CD4-positive, alpha-beta memory T cell (primary cell): ENCODE measurements at regions not wholly inside any gene's neighbourhood (a gene's known extent, or its start where the extent isn't known, plus 50 kb on each side); places are given as distances from the start of the nearest gene placed in this dataset.

Experiments used
- CTCF ChIA-PET: fragments of 350-600 bp; sonication (Branson Sonifier 250); formaldehyde crosslinking; loops from one replicate; lab custom pipeline; 2021; ENCODE audit warnings: inconsistent platforms; ENCODE audit not compliant: partially characterized antibody; lab: Charles Lee
- POLR2A ChIA-PET: fragments of 350-600 bp; sonication (Branson Sonifier 250); formaldehyde crosslinking; loops from one replicate; lab custom pipeline; 2021; ENCODE audit not compliant: partially characterized antibody; lab: Charles Lee
- DNase-seq, 5 donors: peaks; one replicate each; pipeline versions ENCODE4 v3.0.0 to v3.0.0-alpha.2; 2020 to 2022; ENCODE audit warnings: mixed read lengths in 1 of 5
- H3K27ac ChIP-seq: one replicate; pipeline ENCODE4 v1.7.0; 2013; ENCODE audit warnings: low read depth, low read length
- H3K27me3 ChIP-seq: 2 replicates; pipeline ENCODE4 v1.7.0; 2013; ENCODE audit warnings: mild to moderate bottlenecking, low read length, moderate library complexity; ENCODE audit not compliant: insufficient read depth
- H3K36me3 ChIP-seq: 2 replicates; pipeline ENCODE4 v1.7.0; 2013; ENCODE audit warnings: mild to moderate bottlenecking, low read length, moderate library complexity; ENCODE audit not compliant: insufficient read depth
- H3K4me1 ChIP-seq: 2 replicates; pipeline ENCODE4 v1.7.0; 2013; ENCODE audit warnings: mild to moderate bottlenecking, low read length, moderate library complexity; ENCODE audit not compliant: insufficient read depth
- H3K4me3 ChIP-seq, 2 donors: one replicate each; pipeline ENCODE4 v1.7.0; 2013; ENCODE audit warnings: low read length in 2 of 2, mild to moderate bottlenecking in 1 of 2
- H3K9me3 ChIP-seq, 2 donors: one replicate each; pipeline ENCODE4 v1.7.0; 2013; ENCODE audit warnings: low read length in 2 of 2, control low read depth in 1 of 2; ENCODE audit not compliant: control insufficient read depth in 1 of 2
- H3K27ac Mint-ChIP-seq, 7 donors: one replicate each; pipeline ENCODE4 v1.8.0; 2020 to 2021; ENCODE audit warnings: mixed read lengths in 7 of 7, mild to moderate bottlenecking in 6 of 7, inconsistent platforms in 3 of 7, moderate library complexity in 3 of 7
- H3K27me3 Mint-ChIP-seq, 2 donors: one replicate each; pipeline ENCODE4 v1.8.0; 2020 to 2021; ENCODE audit warnings: mixed read lengths in 2 of 2
- H3K36me3 Mint-ChIP-seq, 2 donors: one replicate each; pipeline ENCODE4 v1.8.0; 2020 to 2021; ENCODE audit warnings: mixed read lengths in 2 of 2, inconsistent platforms in 1 of 2, mild to moderate bottlenecking in 1 of 2
- H3K4me1 Mint-ChIP-seq, 4 donors: one replicate each; pipeline ENCODE4 v1.8.0; 2020 to 2021; ENCODE audit warnings: mixed read lengths in 4 of 4, mild to moderate bottlenecking in 1 of 4
- H3K4me3 Mint-ChIP-seq, 8 donors: one replicate each; pipeline ENCODE4 v1.8.0; 2020 to 2021; ENCODE audit warnings: mixed read lengths in 8 of 8, mild to moderate bottlenecking in 7 of 8, moderate library complexity in 6 of 8, inconsistent platforms in 3 of 8
- H3K9me3 Mint-ChIP-seq, 8 donors: one replicate each; pipeline ENCODE4 v1.8.0; 2020 to 2021; ENCODE audit warnings: mixed read lengths in 8 of 8, mild to moderate bottlenecking in 5 of 8, inconsistent platforms in 3 of 8, moderate library complexity in 1 of 8
- intact Hi-C: fragments of 100-400 bp; cut with micrococcal nuclease; formaldehyde crosslinking; loops from one replicate; pipeline ENCODE4 v1.15.1; 2023

DNA sequence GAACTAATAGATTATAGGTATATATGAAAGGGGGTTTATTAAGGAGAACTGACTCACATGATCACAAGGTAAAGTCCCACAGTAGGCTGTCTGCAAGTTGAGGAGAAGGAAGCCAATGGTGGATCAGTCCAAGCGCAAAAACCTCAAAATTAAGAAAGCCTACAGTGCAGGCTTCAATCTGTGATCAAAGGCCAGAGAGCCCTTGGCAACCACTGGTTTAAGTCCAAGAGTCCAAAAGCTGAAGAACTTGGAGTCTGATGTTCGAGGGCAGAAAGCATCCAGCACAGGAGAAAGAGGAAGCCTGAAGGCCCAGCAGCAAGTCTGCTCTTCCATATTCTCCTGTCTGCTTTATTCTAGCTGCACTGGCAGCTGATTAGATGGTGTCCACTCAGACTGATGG is 721.3 kb upstream of the PCDH9 start:
- Histone ChIP-seq H3K36me3 (no peaks in the 10 kb centered on the region), H3K27me3 (no peaks in the 10 kb centered on the region), H3K27ac (no peak overlapping the region), H3K4me3 (no peak overlapping the region), H3K9me3 (no peaks in the 10 kb centered on the region), H3K4me1 (no peaks in the 10 kb centered on the region)
- H3K4me3 Mint-ChIP-seq, result no peak overlapping the region
- ChIA-PET POLR2A (no interaction called here), CTCF (no interaction called here)
- H3K36me3 Mint-ChIP-seq, result no peaks in the 10 kb centered on the region
- DNase-seq, result no peak
- no peak overlapping the region for H3K27ac Mint-ChIP-seq
- intact Hi-C loops, result no loop called here
- H3K9me3 Mint-ChIP-seq, result peaks cover 0 to 15% (median 4%) of the 10 kb centered on the region in 8 donors
- H3K4me1 Mint-ChIP-seq, result no peaks in the 10 kb centered on the region
- no peaks in the 10 kb centered on the region for H3K27me3 Mint-ChIP-seq

DNA sequence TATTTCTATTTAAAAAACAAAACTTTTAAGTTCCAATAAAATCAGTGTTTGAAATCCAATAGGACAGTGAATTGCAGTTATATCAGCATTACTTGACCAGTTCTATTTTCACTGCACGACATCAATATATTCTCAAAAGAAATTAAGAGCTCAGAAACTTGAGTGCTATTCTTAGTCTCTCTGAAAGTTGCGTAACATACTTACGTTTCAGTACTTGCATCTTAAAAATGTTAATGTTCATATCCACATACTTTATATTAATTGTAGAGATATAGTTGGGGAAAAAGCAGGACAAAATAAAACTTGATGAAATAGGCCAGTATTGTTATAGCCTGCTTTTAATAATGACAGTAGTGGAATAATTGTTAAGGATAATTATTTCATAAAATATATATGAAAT is 720.5 kb upstream of the PCDH9 start:
- Histone ChIP-seq H3K27me3 (no peaks in the 10 kb centered on the region), H3K4me3 (no peak overlapping the region), H3K9me3 (no peaks in the 10 kb centered on the region), H3K27ac (no peak overlapping the region), H3K36me3 (no peaks in the 10 kb centered on the region), H3K4me1 (no peaks in the 10 kb centered on the region)
- Mint-ChIP-seq H3K4me3 (no peak overlapping the region), H3K27me3 (no peaks in the 10 kb centered on the region), H3K27ac (no peak overlapping the region), H3K36me3 (no peaks in the 10 kb centered on the region), H3K9me3 (peaks cover 0 to 15% (median 3%) of the 10 kb centered on the region in 8 donors), H3K4me1 (no peaks in the 10 kb centered on the region)
- CTCF ChIA-PET, result no interaction called here
- intact Hi-C loops, result no loop called here
- DNase-seq, result no peak
- POLR2A ChIA-PET, result no interaction called here

DNA sequence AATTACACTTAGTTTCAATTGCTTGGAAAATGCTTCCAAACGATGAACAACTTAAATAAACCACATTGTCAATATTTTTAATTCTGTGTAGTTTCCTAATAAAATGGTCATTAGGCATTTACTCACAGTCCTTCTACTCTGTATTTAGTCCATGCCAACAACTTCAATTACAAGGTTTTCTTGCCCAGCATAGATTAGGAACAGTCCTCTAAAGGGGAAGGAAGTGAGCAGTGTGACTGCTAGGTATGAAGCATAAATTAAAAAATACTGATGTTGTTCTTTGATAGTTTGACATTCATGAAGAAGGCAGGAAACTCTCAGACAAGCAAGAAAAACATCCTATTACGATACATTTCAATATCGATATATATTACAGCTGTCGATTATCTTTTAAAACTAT is 716.0 kb upstream of the PCDH9 start:
- H3K27me3 ChIP-seq, result no peaks in the 10 kb centered on the region
- H3K36me3 ChIP-seq, result no peaks in the 10 kb centered on the region
- Mint-ChIP-seq H3K4me3 (no peak overlapping the region), H3K27ac (no peak overlapping the region), H3K36me3 (no peaks in the 10 kb centered on the region), H3K4me1 (no peaks in the 10 kb centered on the region), H3K27me3 (no peaks in the 10 kb centered on the region), H3K9me3 (peaks cover 0 to 18% (median 5%) of the 10 kb centered on the region in 8 donors)
- no peak overlapping the region for H3K27ac ChIP-seq
- ChIA-PET POLR2A (no interaction called here), CTCF (no interaction called here)
- H3K4me3 ChIP-seq, result no peak overlapping the region
- H3K4me1 ChIP-seq, result no peaks in the 10 kb centered on the region
- no peak for DNase-seq
- no peaks in the 10 kb centered on the region for H3K9me3 ChIP-seq
- intact Hi-C loops, result no loop called here

DNA sequence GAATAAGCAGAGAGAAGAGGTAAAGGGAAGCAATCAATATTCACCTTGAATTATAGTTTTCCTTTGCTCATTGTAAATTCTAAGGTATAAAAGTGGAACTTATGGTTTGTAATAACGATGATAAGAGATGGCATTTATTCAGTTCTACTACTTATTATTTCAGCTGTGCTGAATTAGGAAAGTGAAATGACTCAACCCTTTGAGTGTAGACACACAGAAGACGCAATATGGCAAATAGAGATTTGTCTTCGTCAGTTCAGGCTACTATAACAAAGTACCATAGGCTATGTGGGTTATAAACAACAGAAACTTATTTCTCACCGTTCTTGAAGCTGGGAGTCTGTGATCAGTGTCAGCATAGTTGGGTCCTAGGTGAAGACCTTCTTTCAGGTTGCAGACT is 713.0 kb upstream of the PCDH9 start:
- Histone ChIP-seq H3K27ac (no peak overlapping the region), H3K4me3 (no peak overlapping the region), H3K9me3 (no peaks in the 10 kb centered on the region), H3K27me3 (no peaks in the 10 kb centered on the region), H3K4me1 (no peaks in the 10 kb centered on the region), H3K36me3 (no peaks in the 10 kb centered on the region)
- POLR2A ChIA-PET, result no interaction called here
- CTCF ChIA-PET, result no interaction called here
- intact Hi-C loops, result no loop called here
- no peaks in the 10 kb centered on the region for H3K4me1 Mint-ChIP-seq
- no peak overlapping the region for H3K4me3 Mint-ChIP-seq
- no peaks in the 10 kb centered on the region for H3K36me3 Mint-ChIP-seq
- H3K27me3 Mint-ChIP-seq, result no peaks in the 10 kb centered on the region
- peaks cover 0 to 21% (median 5%) of the 10 kb centered on the region in 8 donors for H3K9me3 Mint-ChIP-seq
- H3K27ac Mint-ChIP-seq, result no peak overlapping the region
- no peak for DNase-seq

DNA sequence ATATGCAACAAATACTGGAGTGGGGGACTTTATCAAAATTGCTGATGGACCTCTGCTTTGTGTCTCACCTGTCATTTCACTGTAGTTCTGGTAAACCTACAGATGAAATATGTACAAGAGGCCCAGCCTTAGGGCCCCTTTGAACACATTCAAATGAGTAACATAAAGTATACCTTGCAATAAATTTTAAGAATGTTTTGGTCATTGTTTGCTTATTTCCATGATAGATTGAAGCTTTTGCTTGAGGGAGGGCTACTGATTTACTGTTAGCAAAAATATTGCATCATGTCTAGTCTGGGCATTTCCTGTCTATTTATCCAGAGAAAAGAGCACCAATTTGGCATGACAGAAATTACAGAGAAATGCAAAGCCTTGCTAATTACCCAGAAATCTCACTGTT is 705.5 kb upstream of the PCDH9 start:
- no peak overlapping the region for H3K4me3 Mint-ChIP-seq

DNA sequence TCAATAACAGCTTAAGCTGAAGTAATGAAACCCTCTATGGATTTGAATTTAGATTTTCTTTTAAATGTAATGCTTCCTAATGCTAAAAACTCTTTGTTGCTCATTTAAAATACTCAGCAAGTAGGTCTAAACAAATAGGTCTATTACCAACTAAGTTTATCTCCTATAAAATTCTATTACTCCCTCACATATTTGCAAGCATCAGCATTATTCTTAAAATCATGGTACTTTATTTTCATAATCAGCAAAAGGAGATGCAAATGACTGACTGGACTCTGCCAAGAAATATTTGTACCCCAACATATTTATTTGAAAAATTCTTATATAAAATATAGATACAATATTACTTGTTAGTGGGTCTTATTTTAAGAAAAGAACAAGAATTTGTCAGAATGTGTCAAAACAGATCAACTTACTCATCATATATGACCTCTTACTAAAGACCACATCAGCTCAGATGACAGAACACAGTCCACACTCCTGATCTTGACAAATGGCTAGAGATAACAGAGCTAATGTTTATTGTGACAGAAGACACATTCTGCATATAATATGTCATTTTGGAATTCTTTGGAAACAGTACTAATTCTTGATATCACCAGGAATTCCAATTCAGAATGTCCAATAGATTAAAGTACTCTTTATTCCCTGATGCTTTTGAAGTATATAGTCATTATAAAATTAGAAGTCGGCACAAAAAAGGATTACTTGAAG is 704.6 kb upstream of the PCDH9 start:
- Mint-ChIP-seq H3K27me3 (no peaks in the 10 kb centered on the region), H3K4me3 (no peak overlapping the region), H3K36me3 (no peaks in the 10 kb centered on the region), H3K9me3 (peaks cover 0 to 18% (median 4%) of the 10 kb centered on the region in 8 donors), H3K4me1 (no peaks in the 10 kb centered on the region), H3K27ac (no peak overlapping the region)
- Histone ChIP-seq H3K4me3 (no peak overlapping the region), H3K27me3 (no peaks in the 10 kb centered on the region), H3K4me1 (no peaks in the 10 kb centered on the region), H3K36me3 (no peaks in the 10 kb centered on the region), H3K27ac (no peak overlapping the region), H3K9me3 (no peaks in the 10 kb centered on the region)
- DNase-seq, result no peak
- ChIA-PET POLR2A (no interaction called here), CTCF (no interaction called here)
- intact Hi-C loops, result no loop called here

More for the DNA sequence above, 705.5 kb upstream of the PCDH9 start:
- ChIA-PET CTCF (no interaction called here), POLR2A (no interaction called here)
- Histone ChIP-seq H3K4me3 (no peak overlapping the region), H3K27ac (no peak overlapping the region), H3K4me1 (no peaks in the 10 kb centered on the region), H3K9me3 (no peaks in the 10 kb centered on the region), H3K27me3 (no peaks in the 10 kb centered on the region), H3K36me3 (no peaks in the 10 kb centered on the region)
- H3K27ac Mint-ChIP-seq, result no peak overlapping the region
- no peaks in the 10 kb centered on the region for H3K27me3 Mint-ChIP-seq
- no peak for DNase-seq
- intact Hi-C loops, result no loop called here
- no peaks in the 10 kb centered on the region for H3K4me1 Mint-ChIP-seq
- peaks cover 0 to 18% (median 4%) of the 10 kb centered on the region in 8 donors for H3K9me3 Mint-ChIP-seq
- H3K36me3 Mint-ChIP-seq, result no peaks in the 10 kb centered on the region

DNA sequence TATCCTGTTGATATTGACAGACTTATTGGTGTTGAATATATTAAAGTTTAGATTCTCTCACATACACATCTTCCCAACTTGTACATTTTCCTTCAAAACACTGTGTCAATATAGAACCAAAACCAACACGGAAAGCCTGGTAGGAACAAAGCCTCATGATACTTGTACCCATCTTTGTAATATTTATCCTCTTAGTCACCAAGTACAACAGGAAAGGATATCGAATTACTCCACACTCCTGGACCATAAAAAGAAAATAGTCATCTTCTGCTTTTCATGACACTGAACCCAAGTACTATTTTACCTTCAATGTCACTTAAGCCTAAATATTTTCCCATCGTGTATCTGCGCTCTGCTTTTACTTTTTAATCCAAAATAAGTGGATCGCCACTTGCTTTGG is 702.9 kb upstream of the PCDH9 start:
- Histone ChIP-seq H3K27me3 (no peaks in the 10 kb centered on the region), H3K9me3 (no peaks in the 10 kb centered on the region), H3K4me1 (no peaks in the 10 kb centered on the region), H3K27ac (no peak overlapping the region), H3K4me3 (no peak overlapping the region), H3K36me3 (no peaks in the 10 kb centered on the region)
- Mint-ChIP-seq H3K9me3 (peaks cover 0 to 12% (median 2%) of the 10 kb centered on the region in 8 donors), H3K27me3 (no peaks in the 10 kb centered on the region), H3K27ac (no peak overlapping the region), H3K36me3 (no peaks in the 10 kb centered on the region), H3K4me1 (no peaks in the 10 kb centered on the region), H3K4me3 (no peak overlapping the region)
- CTCF ChIA-PET, result no interaction called here
- POLR2A ChIA-PET, result no interaction called here
- no peak for DNase-seq
- intact Hi-C loops, result no loop called here
